Stimulated activated CD4-positive, alpha-beta T cell treated with anti-CD3 and anti-CD28 coated beads, Interleukin-12 subunit alpha, Interleukin-12 subunit beta, amount 100 ng/mL, for 48 hours (primary cell): ENCODE measurements at regions not wholly inside any gene's neighbourhood (a gene's known extent, or its start where the extent isn't known, plus 50 kb on each side); places are given as distances from the start of the nearest gene placed in this dataset.

Experiments
- DNase-seq, 3 donors: peaks; one replicate each; pipeline ENCODE4 v3.0.0-alpha.2; 2020; ENCODE audit warnings: low read depth in 2 of 3, low spot score in 1 of 3

GRCh38 chr12:111057701-111058425, 137.5 kb upstream of the MYL2 start:
- no peak for DNase-seq

GRCh38 chr12:111056618-111057521, 136.5 kb upstream of the MYL2 start:
- DNase-seq, result peak; percentile 35 to 60 (median 48)

- DNase-seq, result no peak
Observed at GRCh38 chr12:111055181-111055880, 135.0 kb upstream of the MYL2 start.

GRCh38 chr12:111048991-111049390, 128.6 kb upstream of the MYL2 start:
- DNase-seq, result no peak

GRCh38 chr12:111046896-111047295, 126.5 kb upstream of the MYL2 start:
- no peak for DNase-seq

GRCh38 chr12:111045941-111046340, 125.6 kb upstream of the MYL2 start:
- DNase-seq, result no peak

- no peak for DNase-seq
Observed at GRCh38 chr12:111041091-111041490, 120.7 kb upstream of the MYL2 start.

GRCh38 chr12:111040690-111041089, 120.3 kb upstream of the MYL2 start:
- no peak for DNase-seq

- DNase-seq, result no peak
Observed at GRCh38 chr12:111038941-111039340, 118.6 kb upstream of the MYL2 start.

- no peak for DNase-seq
Observed at GRCh38 chr12:111038077-111038476, 117.7 kb upstream of the MYL2 start.

- DNase-seq, result no peak
Observed at GRCh38 chr12:111037047-111037446, 116.7 kb upstream of the MYL2 start.

- DNase-seq, result no peak
Observed at GRCh38 chr12:111035578-111036301, 115.4 kb upstream of the MYL2 start.

- no peak for DNase-seq
Observed at GRCh38 chr12:111034886-111035577, 114.7 kb upstream of the MYL2 start.

GRCh38 chr12:111034083-111034885, 113.9 kb upstream of the MYL2 start, which contains the start of gene CUX2:
TSS of gene CUX2 (plus strand) at chr12:111034165.
- no peak for DNase-seq

GRCh38 chr12:111033281-111034082, 113.1 kb upstream of the MYL2 start:
- no peak for DNase-seq

GRCh38 chr12:111032591-111032919, 112.2 kb upstream of the MYL2 start:
- no peak for DNase-seq

- no peak for DNase-seq
Observed at GRCh38 chr12:111031916-111032590, 111.7 kb upstream of the MYL2 start.

GRCh38 chr12:111030800-111031199, 110.4 kb upstream of the MYL2 start:
- DNase-seq, result no peak
